Effector memory CD8-positive, alpha-beta T cell (primary cell): ENCODE measurements at regions not wholly inside any gene's neighbourhood (a gene's known extent, or its start where the extent isn't known, plus 50 kb on each side); places are given as distances from the start of the nearest gene placed in this dataset.

Experiments
- ATAC-seq: fragments of 150-1000 bp; cut with Tn5 transposase; replicated peaks from 2 replicates; pipeline ENCODE4 v1.10.0; 2021; ENCODE audit warnings: mild to moderate bottlenecking, moderate library complexity
- DNase-seq, 3 experiments: peaks; one replicate each; pipeline ENCODE4 v3.0.0; 2021
- H3K27ac Mint-ChIP-seq, 2 donors: one replicate each; pipeline ENCODE4 v1.8.0; 2022; ENCODE audit warnings: mild to moderate bottlenecking in 2 of 2, mixed read lengths in 2 of 2, moderate library complexity in 2 of 2
- H3K27me3 Mint-ChIP-seq, 2 donors: one replicate each; pipeline ENCODE4 v1.8.0; 2022; ENCODE audit warnings: mixed read lengths in 2 of 2
- H3K36me3 Mint-ChIP-seq: one replicate; pipeline ENCODE4 v1.8.0; 2022; ENCODE audit warnings: mild to moderate bottlenecking, moderate library complexity, mixed read lengths; ENCODE audit not compliant: insufficient read depth
- H3K4me1 Mint-ChIP-seq, 2 donors: one replicate each; pipeline ENCODE4 v1.8.0; 2022; ENCODE audit warnings: low read depth in 2 of 2, mixed read lengths in 2 of 2
- H3K4me3 Mint-ChIP-seq, 2 donors: one replicate each; pipeline ENCODE4 v1.8.0; 2022; ENCODE audit warnings: mild to moderate bottlenecking in 2 of 2, mixed read lengths in 2 of 2, moderate library complexity in 2 of 2
- H3K9me3 Mint-ChIP-seq, 2 donors: one replicate each; pipeline ENCODE4 v1.8.0; 2022; ENCODE audit warnings: mixed read lengths in 2 of 2

- no peak for DNase-seq
- no peaks in the 10 kb centered on the region for H3K9me3 Mint-ChIP-seq
Observed at GRCh38 chr10:118842843-118843624, 88.3 kb upstream of the CACUL1 start.

GRCh38 chr10:118843647-118844265 is 89.0 kb upstream of the CACUL1 start:
- H3K9me3 Mint-ChIP-seq = no peaks in the 10 kb centered on the region
- no peak for ATAC-seq
- H3K27ac Mint-ChIP-seq = no peak overlapping the region
- peaks cover 3 to 5% of the 10 kb centered on the region in 2 donors for H3K4me1 Mint-ChIP-seq
- DNase-seq = no peak
- H3K36me3 Mint-ChIP-seq = no peaks in the 10 kb centered on the region
- H3K4me3 Mint-ChIP-seq = no peak overlapping the region
- H3K27me3 Mint-ChIP-seq = peaks cover 7 to 65% of the 10 kb centered on the region in 2 donors

More at GRCh38 chr10:118842843-118843624, 88.3 kb upstream of the CACUL1 start:
- no peak overlapping the region for H3K4me3 Mint-ChIP-seq
- no peak overlapping the region for H3K27ac Mint-ChIP-seq
- peaks cover 3 to 5% of the 10 kb centered on the region in 2 donors for H3K4me1 Mint-ChIP-seq
- peaks cover 7 to 59% of the 10 kb centered on the region in 2 donors for H3K27me3 Mint-ChIP-seq
- H3K36me3 Mint-ChIP-seq = no peaks in the 10 kb centered on the region
- no peak for ATAC-seq

GRCh38 chr10:118844731-118845521 is 90.2 kb upstream of the CACUL1 start:
- H3K9me3 Mint-ChIP-seq = no peaks in the 10 kb centered on the region
- H3K4me1 Mint-ChIP-seq = peaks cover under 1 to 3% of the 10 kb centered on the region in 2 donors
- no peak for ATAC-seq
- H3K36me3 Mint-ChIP-seq = no peaks in the 10 kb centered on the region
- no peak for DNase-seq
- H3K27ac Mint-ChIP-seq = no peak overlapping the region
- peaks cover 7 to 56% of the 10 kb centered on the region in 2 donors for H3K27me3 Mint-ChIP-seq
- no peak overlapping the region for H3K4me3 Mint-ChIP-seq

- Mint-ChIP-seq H3K36me3 (no peaks in the 10 kb centered on the region), H3K4me1 (no peaks in the 10 kb centered on the region), H3K27ac (no peak overlapping the region), H3K9me3 (no peaks in the 10 kb centered on the region), H3K4me3 (no peak overlapping the region), H3K27me3 (peaks cover 7 to 50% of the 10 kb centered on the region in 2 donors)
- ATAC-seq = no peak
- no peak for DNase-seq
Observed at GRCh38 chr10:118845776-118846175, 91.0 kb upstream of the CACUL1 start.

GRCh38 chr10:118850418-118851061 is 95.8 kb upstream of the CACUL1 start:
- peak; percentile 29 for ATAC-seq

GRCh38 chr10:118851062-118852035 is 96.6 kb upstream of the CACUL1 start:
- ATAC-seq (no peak), DNase-seq (no peak)
- H3K27me3 Mint-ChIP-seq = peaks cover 19 to 46% of the 10 kb centered on the region in 2 donors
- H3K9me3 Mint-ChIP-seq = no peaks in the 10 kb centered on the region
- H3K4me1 Mint-ChIP-seq = no peaks in the 10 kb centered on the region
- H3K4me3 Mint-ChIP-seq = no peak overlapping the region
- peaks cover 2% of the 10 kb centered on the region for H3K36me3 Mint-ChIP-seq
- no peak overlapping the region for H3K27ac Mint-ChIP-seq

More at GRCh38 chr10:118850418-118851061, 95.8 kb upstream of the CACUL1 start:
- H3K4me1 Mint-ChIP-seq = no peaks in the 10 kb centered on the region
- peak; percentile 24 to 44 (median 40) for DNase-seq
- H3K4me3 Mint-ChIP-seq = no peak overlapping the region
- no peaks in the 10 kb centered on the region for H3K9me3 Mint-ChIP-seq
- H3K27ac Mint-ChIP-seq = no peak overlapping the region
- H3K36me3 Mint-ChIP-seq = peaks cover 2% of the 10 kb centered on the region
- peaks cover 11 to 46% of the 10 kb centered on the region in 2 donors for H3K27me3 Mint-ChIP-seq

GRCh38 chr10:118853916-118854315 is 99.1 kb upstream of the CACUL1 start:
- no peak overlapping the region for H3K27ac Mint-ChIP-seq
- H3K9me3 Mint-ChIP-seq = no peaks in the 10 kb centered on the region
- no peaks in the 10 kb centered on the region for H3K4me1 Mint-ChIP-seq
- peaks cover 19 to 28% of the 10 kb centered on the region in 2 donors for H3K27me3 Mint-ChIP-seq
- no peak overlapping the region for H3K4me3 Mint-ChIP-seq
- DNase-seq (no peak), ATAC-seq (no peak)
- H3K36me3 Mint-ChIP-seq = peaks cover 2% of the 10 kb centered on the region

GRCh38 chr10:118856106-118856505 is 101.3 kb upstream of the CACUL1 start:
- H3K4me3 Mint-ChIP-seq = no peak overlapping the region
- H3K27ac Mint-ChIP-seq = no peak overlapping the region
- no peak for ATAC-seq
- no peaks in the 10 kb centered on the region for H3K9me3 Mint-ChIP-seq
- no peak for DNase-seq
- H3K36me3 Mint-ChIP-seq = peaks cover 2% of the 10 kb centered on the region
- no peaks in the 10 kb centered on the region for H3K4me1 Mint-ChIP-seq
- peaks cover 19 to 28% of the 10 kb centered on the region in 2 donors for H3K27me3 Mint-ChIP-seq

- Mint-ChIP-seq H3K9me3 (no peaks in the 10 kb centered on the region), H3K4me1 (no peaks in the 10 kb centered on the region), H3K27ac (no peak overlapping the region), H3K36me3 (no peaks in the 10 kb centered on the region), H3K4me3 (no peak overlapping the region), H3K27me3 (peaks cover 27 to 38% of the 10 kb centered on the region in 2 donors)
- DNase-seq (no peak), ATAC-seq (no peak)
Observed at GRCh38 chr10:118865998-118866693, 111.4 kb upstream of the CACUL1 start.

GRCh38 chr10:118867768-118868167 is 113.0 kb upstream of the CACUL1 start:
- DNase-seq (no peak), ATAC-seq (no peak)
- no peak overlapping the region for H3K4me3 Mint-ChIP-seq
- H3K9me3 Mint-ChIP-seq = no peaks in the 10 kb centered on the region
- H3K27me3 Mint-ChIP-seq = peaks cover 30 to 50% of the 10 kb centered on the region in 2 donors
- no peaks in the 10 kb centered on the region for H3K36me3 Mint-ChIP-seq
- no peaks in the 10 kb centered on the region for H3K4me1 Mint-ChIP-seq
- no peak overlapping the region for H3K27ac Mint-ChIP-seq

- H3K9me3 Mint-ChIP-seq = no peaks in the 10 kb centered on the region
- H3K4me3 Mint-ChIP-seq = no peak overlapping the region
- DNase-seq (no peak), ATAC-seq (no peak)
- H3K36me3 Mint-ChIP-seq = no peaks in the 10 kb centered on the region
- H3K27me3 Mint-ChIP-seq = peaks cover 38 to 58% of the 10 kb centered on the region in 2 donors
- H3K4me1 Mint-ChIP-seq = no peaks in the 10 kb centered on the region
- H3K27ac Mint-ChIP-seq = no peak overlapping the region
Observed at GRCh38 chr10:118868589-118868988, 113.8 kb upstream of the CACUL1 start.
